GM10248 (cell line): ENCODE measurements at regions not wholly inside any gene's neighbourhood (a gene's known extent, or its start where the extent isn't known, plus 50 kb on each side); places are given as distances from the start of the nearest gene placed in this dataset.

ENCODE experiments used
- CTCF ChIA-PET: fragments of 300-600 bp; sonication (Branson Sonifier 250); formaldehyde crosslinking; extraction: SDS; loops from one replicate; lab custom pipeline; 2021; ENCODE audit warnings: antibody characterized with exemption; lab: Yijun Ruan, JAX
- POLR2A ChIA-PET: fragments of 350-650 bp; sonication (Branson Sonifier 250); formaldehyde crosslinking; extraction: SDS; loops from one replicate; lab custom pipeline; 2020; ENCODE audit warnings: antibody characterized with exemption; lab: Yijun Ruan, JAX
- DNase-seq: peaks from one replicate; pipeline ENCODE4 v3.0.0; 2012; ENCODE audit errors: extremely low spot score
- TF ChIP-seq, protein P1 (sequence below): IDR thresholded peaks from 2 replicates; pipeline ENCODE4 v1.5.1; 2012; ENCODE audit warnings: mild to moderate bottlenecking, low read depth; ENCODE audit errors: extremely low read depth, missing control alignments, control extremely low read depth

GRCh38 chr9:75593920-75594319 lies 296.6 kb upstream of the PCSK5 start:
- TF ChIP-seq, protein P1, sequence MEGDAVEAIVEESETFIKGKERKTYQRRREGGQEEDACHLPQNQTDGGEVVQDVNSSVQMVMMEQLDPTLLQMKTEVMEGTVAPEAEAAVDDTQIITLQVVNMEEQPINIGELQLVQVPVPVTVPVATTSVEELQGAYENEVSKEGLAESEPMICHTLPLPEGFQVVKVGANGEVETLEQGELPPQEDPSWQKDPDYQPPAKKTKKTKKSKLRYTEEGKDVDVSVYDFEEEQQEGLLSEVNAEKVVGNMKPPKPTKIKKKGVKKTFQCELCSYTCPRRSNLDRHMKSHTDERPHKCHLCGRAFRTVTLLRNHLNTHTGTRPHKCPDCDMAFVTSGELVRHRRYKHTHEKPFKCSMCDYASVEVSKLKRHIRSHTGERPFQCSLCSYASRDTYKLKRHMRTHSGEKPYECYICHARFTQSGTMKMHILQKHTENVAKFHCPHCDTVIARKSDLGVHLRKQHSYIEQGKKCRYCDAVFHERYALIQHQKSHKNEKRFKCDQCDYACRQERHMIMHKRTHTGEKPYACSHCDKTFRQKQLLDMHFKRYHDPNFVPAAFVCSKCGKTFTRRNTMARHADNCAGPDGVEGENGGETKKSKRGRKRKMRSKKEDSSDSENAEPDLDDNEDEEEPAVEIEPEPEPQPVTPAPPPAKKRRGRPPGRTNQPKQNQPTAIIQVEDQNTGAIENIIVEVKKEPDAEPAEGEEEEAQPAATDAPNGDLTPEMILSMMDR = no peak
- POLR2A ChIA-PET = no interaction called here
- DNase-seq = no peak
- CTCF ChIA-PET = no interaction called here

DNA sequence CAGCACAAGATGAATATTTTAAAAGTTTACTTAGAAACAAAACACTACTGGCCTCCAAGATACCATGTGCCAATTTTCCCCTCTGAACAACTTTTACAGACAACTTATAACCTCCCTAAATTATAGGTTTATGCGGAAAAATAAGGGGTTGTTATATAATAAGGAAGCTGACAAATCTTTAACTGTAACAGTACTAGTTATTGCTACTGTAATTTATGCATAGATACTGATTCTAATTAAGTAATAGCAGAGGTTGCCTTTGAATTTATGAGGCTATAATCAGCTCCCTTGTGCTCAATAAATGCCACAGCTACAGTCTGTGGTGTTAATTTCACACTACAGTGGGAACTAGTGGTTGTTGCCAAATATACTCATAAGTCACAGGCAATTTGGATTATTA lies 291.3 kb upstream of the PCSK5 start:
- ChIA-PET POLR2A (no interaction called here), CTCF (interaction anchor here (2.2 kb wide), 1 partner anchor 11 kb away, joined by 8 read pairs; no protein-coding TSS in a partner anchor)
- no peak for DNase-seq
- TF ChIP-seq, protein P1 = no peak

- CTCF ChIA-PET = interaction anchor here (0.9 to 1.4 kb wide), 3 partner anchors 11 to 700 kb away, joined by 3 to 4 read pairs (median 4); no protein-coding TSS in a partner anchor
- no peak for DNase-seq
- POLR2A ChIA-PET = no interaction called here
- TF ChIP-seq, protein P1 = no peak
These were observed 289.2 kb upstream of the PCSK5 start for GRCh38 chr9:75601280-75601679.

GRCh38 chr9:75602060-75602459 lies 288.4 kb upstream of the PCSK5 start:
- ChIA-PET POLR2A (no interaction called here), CTCF (interaction anchor here (0.9 to 1.3 kb wide), 2 partner anchors 10 to 700 kb away, joined by 3 to 4 read pairs; no protein-coding TSS in a partner anchor)
- no peak for DNase-seq
- TF ChIP-seq, protein P1 = no peak

DNA sequence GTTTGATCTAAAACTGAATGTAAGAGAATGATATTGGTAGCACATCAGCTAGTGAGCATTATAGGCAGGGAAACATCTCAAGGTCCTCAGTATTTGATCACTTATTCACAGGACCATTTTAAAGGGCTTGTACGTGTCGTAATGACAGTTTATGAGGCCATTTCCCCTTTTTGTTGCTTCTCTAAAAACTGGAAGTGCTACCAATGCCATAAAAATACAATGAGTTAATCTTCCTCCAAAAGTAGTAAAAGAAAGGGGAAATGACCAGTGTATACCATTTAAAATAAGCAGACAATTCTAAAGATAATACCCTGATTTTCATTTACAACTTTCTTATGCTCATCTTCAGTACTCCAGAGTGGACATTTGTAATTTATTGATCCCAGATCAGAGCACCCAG lies 285.8 kb upstream of the PCSK5 start:
- ChIA-PET CTCF (no interaction called here), POLR2A (no interaction called here)
- TF ChIP-seq, protein P1 = no peak
- DNase-seq = no peak

DNA sequence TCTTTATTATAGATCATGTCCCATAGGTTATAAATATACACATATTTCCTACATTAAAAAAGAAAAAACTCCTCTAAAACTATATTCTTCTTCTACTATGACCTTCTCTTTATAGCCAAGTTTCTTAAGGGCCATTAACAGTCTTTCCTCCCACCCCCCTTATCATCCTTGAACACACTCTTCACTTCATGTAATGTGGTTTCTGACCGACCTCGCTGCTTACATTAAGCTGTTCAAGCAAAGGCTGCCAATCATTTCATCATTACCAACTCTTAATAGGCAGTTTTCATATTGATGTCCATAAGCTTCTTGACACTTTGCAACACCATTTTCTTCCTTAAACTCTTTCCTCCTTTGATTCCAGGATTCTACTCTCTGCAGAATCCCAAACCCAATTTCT lies 283.0 kb upstream of the PCSK5 start:
- ChIA-PET CTCF (no interaction called here), POLR2A (no interaction called here)
- DNase-seq = no peak
- TF ChIP-seq, protein P1 = no peak
